ENCODE measurements at regions not wholly inside any gene's neighbourhood (a gene's known extent, or its start where the extent isn't known, plus 50 kb on each side); places are given as distances from the start of the nearest gene placed in this dataset.

DNA sequence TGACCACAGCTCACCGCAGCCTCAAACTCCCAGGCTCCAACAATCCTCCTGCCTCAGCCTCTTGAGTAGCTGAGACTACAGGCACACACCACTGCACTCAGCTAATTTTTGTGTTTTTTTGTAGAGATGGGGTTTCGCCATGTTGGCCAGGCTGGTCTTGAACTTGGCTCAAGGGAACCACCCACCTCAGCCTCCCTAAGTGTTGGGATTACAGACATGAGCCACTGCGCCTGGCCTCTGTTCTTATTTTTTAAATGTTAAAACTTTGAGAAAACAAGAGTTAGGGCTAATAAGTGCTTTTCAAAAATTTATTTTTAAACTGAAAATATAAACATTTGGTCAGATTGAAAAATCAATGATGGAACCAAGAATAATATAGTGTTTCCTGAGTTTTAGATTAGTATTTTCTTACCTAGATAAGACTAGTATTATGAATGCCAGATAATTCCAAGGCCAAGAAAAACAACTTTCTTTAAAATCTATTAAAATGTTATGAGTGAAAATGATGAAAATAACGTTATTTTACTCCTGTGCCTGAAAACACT, 66.2 kb upstream of the S1PR1 start:
- Histone ChIP-seq H3K27ac (no peak overlapping the region), H3K36me3 (ENCODE audit: control insufficient read depth, insufficient read depth, low read length) (no peaks in the 10 kb centered on the region), H3K4me2 (ENCODE audit: low read length) (no peak overlapping the region), H2AFZ (no peak overlapping the region), H3K4me3 (ENCODE audit: low read depth, low read length) (no peak overlapping the region), H3K9me3 (ENCODE audit: control insufficient read depth, low read length) (no peaks in the 10 kb centered on the region), H3K79me2 (no peaks in the 10 kb centered on the region), H3K27me3 (ENCODE audit: control insufficient read depth, insufficient read depth, low read length) (no peaks in the 10 kb centered on the region), H3K4me1 (no peaks in the 10 kb centered on the region), H3K9ac (no peak overlapping the region)
- TF ChIP-seq, protein P1, sequence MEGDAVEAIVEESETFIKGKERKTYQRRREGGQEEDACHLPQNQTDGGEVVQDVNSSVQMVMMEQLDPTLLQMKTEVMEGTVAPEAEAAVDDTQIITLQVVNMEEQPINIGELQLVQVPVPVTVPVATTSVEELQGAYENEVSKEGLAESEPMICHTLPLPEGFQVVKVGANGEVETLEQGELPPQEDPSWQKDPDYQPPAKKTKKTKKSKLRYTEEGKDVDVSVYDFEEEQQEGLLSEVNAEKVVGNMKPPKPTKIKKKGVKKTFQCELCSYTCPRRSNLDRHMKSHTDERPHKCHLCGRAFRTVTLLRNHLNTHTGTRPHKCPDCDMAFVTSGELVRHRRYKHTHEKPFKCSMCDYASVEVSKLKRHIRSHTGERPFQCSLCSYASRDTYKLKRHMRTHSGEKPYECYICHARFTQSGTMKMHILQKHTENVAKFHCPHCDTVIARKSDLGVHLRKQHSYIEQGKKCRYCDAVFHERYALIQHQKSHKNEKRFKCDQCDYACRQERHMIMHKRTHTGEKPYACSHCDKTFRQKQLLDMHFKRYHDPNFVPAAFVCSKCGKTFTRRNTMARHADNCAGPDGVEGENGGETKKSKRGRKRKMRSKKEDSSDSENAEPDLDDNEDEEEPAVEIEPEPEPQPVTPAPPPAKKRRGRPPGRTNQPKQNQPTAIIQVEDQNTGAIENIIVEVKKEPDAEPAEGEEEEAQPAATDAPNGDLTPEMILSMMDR (IDR thresholded peaks at IDR 0.05): no peak

DNA sequence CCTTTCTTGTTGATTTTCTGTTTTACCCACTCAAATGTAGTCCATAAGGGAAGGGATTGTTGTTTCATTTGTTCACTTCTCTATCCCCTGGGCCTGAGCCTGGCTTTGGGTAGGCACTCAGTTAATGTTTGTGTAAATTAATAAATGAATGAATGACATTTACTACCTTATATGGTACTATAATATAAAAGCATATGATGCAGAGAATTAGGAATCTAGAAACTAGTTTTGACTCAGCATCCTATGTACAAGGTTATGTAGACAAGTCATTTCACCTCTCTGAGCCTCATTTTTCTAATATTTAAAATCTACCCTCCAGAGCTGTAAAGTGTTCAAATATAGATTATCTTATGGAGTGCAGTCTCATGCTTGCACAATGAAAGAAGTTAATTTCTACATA, 68.9 kb upstream of the S1PR1 start:
- H3K4me1 ChIP-seq: no peaks in the 10 kb centered on the region
- H3K9me3 ChIP-seq (ENCODE audit: control insufficient read depth, low read length): no peaks in the 10 kb centered on the region
- no peak overlapping the region for H2AFZ ChIP-seq
- no peak overlapping the region for H3K4me3 ChIP-seq (ENCODE audit: low read depth, low read length)
- H3K27me3 ChIP-seq (ENCODE audit: control insufficient read depth, insufficient read depth, low read length): no peaks in the 10 kb centered on the region
- H3K9ac ChIP-seq: no peak overlapping the region
- TF ChIP-seq, protein P1 (IDR thresholded peaks at IDR 0.05): no peak
- H3K27ac ChIP-seq: no peak overlapping the region
- no peaks in the 10 kb centered on the region for H3K79me2 ChIP-seq
- H3K36me3 ChIP-seq (ENCODE audit: control insufficient read depth, insufficient read depth, low read length): no peaks in the 10 kb centered on the region
- H3K4me2 ChIP-seq (ENCODE audit: low read length): no peak overlapping the region

DNA sequence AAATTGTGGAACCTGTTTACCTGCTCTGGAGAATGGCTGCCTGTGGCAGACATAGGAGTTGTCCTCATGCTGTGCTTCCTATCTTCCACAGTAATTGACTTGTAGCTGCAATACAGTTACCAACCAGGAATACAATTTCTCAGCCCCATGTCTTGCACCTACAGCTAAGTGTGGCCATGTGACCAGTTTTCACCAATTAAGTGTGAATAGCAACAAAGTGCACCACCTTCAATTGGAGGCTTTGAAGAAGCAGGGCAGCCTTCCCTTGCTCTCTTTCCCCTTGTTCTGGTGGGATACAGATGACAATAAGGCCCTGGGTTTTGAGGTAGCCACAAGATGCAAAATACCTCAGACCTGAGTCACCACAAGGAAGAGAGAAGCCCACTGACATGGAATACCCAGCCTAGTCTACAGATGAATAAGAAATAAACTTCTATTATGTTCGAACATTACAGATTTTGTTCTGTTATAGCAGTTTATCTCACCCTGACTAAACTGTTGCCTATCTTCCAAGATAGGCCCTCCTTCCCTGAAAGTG, 70.2 kb upstream of the S1PR1 start:
- TF ChIP-seq, protein P1 (IDR thresholded peaks at IDR 0.05): no peak
- Histone ChIP-seq H3K4me3 (ENCODE audit: low read depth, low read length) (no peak overlapping the region), H3K27me3 (ENCODE audit: control insufficient read depth, insufficient read depth, low read length) (no peaks in the 10 kb centered on the region), H3K4me2 (ENCODE audit: low read length) (no peak overlapping the region), H3K4me1 (no peaks in the 10 kb centered on the region), H3K36me3 (ENCODE audit: control insufficient read depth, insufficient read depth, low read length) (no peaks in the 10 kb centered on the region), H3K79me2 (no peaks in the 10 kb centered on the region), H3K9ac (no peak overlapping the region), H3K9me3 (ENCODE audit: control insufficient read depth, low read length) (no peaks in the 10 kb centered on the region), H2AFZ (no peak overlapping the region), H3K27ac (no peak overlapping the region)

DNA sequence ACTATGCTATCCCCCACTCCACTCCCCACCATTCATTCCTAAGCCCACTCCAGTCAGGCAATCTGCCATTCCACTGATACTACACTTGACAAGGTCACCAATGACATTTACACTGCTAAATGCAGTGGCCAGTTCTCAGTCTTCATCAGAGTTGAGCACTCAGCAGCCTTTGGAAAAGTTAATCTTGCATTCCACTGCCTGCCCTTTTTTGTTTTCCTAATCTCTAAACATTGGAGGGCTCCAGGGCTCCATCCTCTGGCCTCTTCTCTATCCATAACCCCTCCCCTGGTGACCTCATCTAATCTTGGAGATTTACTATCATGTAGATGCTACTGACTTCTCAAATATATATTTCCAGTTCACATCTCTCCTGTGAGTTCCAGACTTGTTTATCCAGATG, 70.9 kb upstream of the S1PR1 start:
- TF ChIP-seq, protein P1 (IDR thresholded peaks at IDR 0.05): no peak
- H3K36me3 ChIP-seq (ENCODE audit: control insufficient read depth, insufficient read depth, low read length): no peaks in the 10 kb centered on the region
- H2AFZ ChIP-seq: no peak overlapping the region
- H3K4me3 ChIP-seq (ENCODE audit: low read depth, low read length): no peak overlapping the region
- no peak overlapping the region for H3K9ac ChIP-seq
- no peaks in the 10 kb centered on the region for H3K9me3 ChIP-seq (ENCODE audit: control insufficient read depth, low read length)
- H3K27ac ChIP-seq: no peak overlapping the region
- H3K4me2 ChIP-seq (ENCODE audit: low read length): no peak overlapping the region
- no peaks in the 10 kb centered on the region for H3K79me2 ChIP-seq
- H3K4me1 ChIP-seq: no peaks in the 10 kb centered on the region
- H3K27me3 ChIP-seq (ENCODE audit: control insufficient read depth, insufficient read depth, low read length): no peaks in the 10 kb centered on the region

DNA sequence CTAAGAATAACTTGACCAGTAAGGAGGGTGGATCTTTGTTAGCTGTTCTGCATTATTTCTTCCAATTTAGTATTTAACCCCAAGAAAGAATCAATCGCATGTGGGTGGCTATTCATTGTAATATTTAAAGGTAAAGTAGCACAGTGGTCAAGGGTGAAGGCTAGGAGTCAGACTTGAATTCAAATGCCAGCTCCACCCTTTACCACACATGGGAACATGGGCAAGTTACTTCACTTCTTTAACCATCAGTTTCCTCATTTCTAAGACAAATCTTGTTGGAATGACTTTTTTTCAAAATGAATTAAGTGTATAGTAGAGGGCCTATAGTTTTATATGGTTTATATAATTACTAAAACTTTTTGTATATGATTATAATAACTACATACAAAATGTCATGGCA, 71.3 kb upstream of the S1PR1 start:
- H3K27me3 ChIP-seq (ENCODE audit: control insufficient read depth, insufficient read depth, low read length): no peaks in the 10 kb centered on the region
- no peak overlapping the region for H3K4me3 ChIP-seq (ENCODE audit: low read depth, low read length)
- no peaks in the 10 kb centered on the region for H3K79me2 ChIP-seq
- no peaks in the 10 kb centered on the region for H3K4me1 ChIP-seq
- no peak overlapping the region for H3K27ac ChIP-seq
- no peaks in the 10 kb centered on the region for H3K9me3 ChIP-seq (ENCODE audit: control insufficient read depth, low read length)
- H2AFZ ChIP-seq: no peak overlapping the region
- H3K36me3 ChIP-seq (ENCODE audit: control insufficient read depth, insufficient read depth, low read length): no peaks in the 10 kb centered on the region
- no peak overlapping the region for H3K9ac ChIP-seq
- H3K4me2 ChIP-seq (ENCODE audit: low read length): no peak overlapping the region
- TF ChIP-seq, protein P1 (IDR thresholded peaks at IDR 0.05): no peak
